Fibroblast of lung (primary cell): ENCODE measurements at regions not wholly inside any gene's neighbourhood (a gene's known extent, or its start where the extent isn't known, plus 50 kb on each side); places are given as distances from the start of the nearest gene placed in this dataset.

ENCODE experiments used
- CTCF ChIP-seq, 2 donors: IDR thresholded peaks in 1 of 2; conservative IDR thresholded peaks in 1 of 2; 1 replicate in 1 of 2; 2 replicates in 1 of 2; pipeline ENCODE4 v1.5.1; 2011 to 2012; ENCODE audit warnings: low read length in 2 of 2, control low read depth in 1 of 2, inconsistent platforms in 1 of 2, low read depth in 1 of 2, mild to moderate bottlenecking in 1 of 2
- EZH2 ChIP-seq: IDR thresholded peaks from 2 replicates; pipeline ENCODE4 v1.5.1; 2012; ENCODE audit warnings: low read length, control low read depth, mild to moderate bottlenecking; ENCODE audit errors: missing control alignments

- no peak for TF ChIP-seq CTCF (conservative IDR thresholded peaks at IDR 0.05 in 1 of 2, IDR thresholded peaks at IDR 0.05 in 1 of 2; ENCODE audit: low read depth in 1 of 2, low read length in 2 of 2)
- TF ChIP-seq EZH2 = no peak
Measured at GRCh38 chr16:88279998-88280397, 102.8 kb upstream of the ZNF469 start.
